H9 (cell line): ENCODE measurements at regions not wholly inside any gene's neighbourhood (a gene's known extent, or its start where the extent isn't known, plus 50 kb on each side); places are given as distances from the start of the nearest gene placed in this dataset.

Experiments
- DNase-seq: peaks from one replicate; pipeline ENCODE4 v3.0.0-alpha.2; 2017
- H2AFZ ChIP-seq: one replicate; pipeline ENCODE4 v1.6.1; 2013; ENCODE audit warnings: mild to moderate bottlenecking, low read length, control low read depth, moderate library complexity
- H2AK5ac ChIP-seq: 2 replicates; pipeline ENCODE4 v1.6.1; 2013; ENCODE audit warnings: low read length, control low read depth, mixed read lengths; ENCODE audit not compliant: insufficient read length
- H2BK120ac ChIP-seq: one replicate; pipeline ENCODE4 v1.6.1; 2013; ENCODE audit warnings: low read depth, mild to moderate bottlenecking, low read length, control low read depth, inconsistent platforms; ENCODE audit not compliant: poor library complexity, severe bottlenecking
- H2BK12ac ChIP-seq: 2 replicates; pipeline ENCODE4 v1.6.1; 2013; ENCODE audit warnings: low read length, control low read depth, mixed read lengths, low read depth; ENCODE audit not compliant: insufficient read length
- H2BK15ac ChIP-seq: 2 replicates; pipeline ENCODE4 v1.6.1; 2013; ENCODE audit warnings: low read depth, low read length, control low read depth
- H2BK20ac ChIP-seq: one replicate; pipeline ENCODE4 v1.6.1; 2013; ENCODE audit warnings: low read depth, mild to moderate bottlenecking, low read length, control low read depth, inconsistent platforms; ENCODE audit not compliant: poor library complexity, severe bottlenecking
- H2BK5ac ChIP-seq: 2 replicates; pipeline ENCODE4 v1.6.1; 2013; ENCODE audit warnings: low read length, control low read depth, mixed read lengths; ENCODE audit not compliant: insufficient read length
- H3K14ac ChIP-seq: 2 replicates; pipeline ENCODE4 v1.6.1; 2013; ENCODE audit warnings: low read length, control low read depth; ENCODE audit not compliant: insufficient read depth
- H3K18ac ChIP-seq: 2 replicates; pipeline ENCODE4 v1.6.1; 2013; ENCODE audit warnings: low read depth, mild to moderate bottlenecking, mixed read lengths, low read length, control low read depth; ENCODE audit not compliant: insufficient read length
- H3K23ac ChIP-seq: 2 replicates; pipeline ENCODE4 v1.6.1; 2013; ENCODE audit warnings: low read length, control low read depth, mixed read lengths, low read depth; ENCODE audit not compliant: insufficient read length
- H3K23me2 ChIP-seq: 2 replicates; pipeline ENCODE4 v1.6.1; 2013; ENCODE audit warnings: low read depth, mild to moderate bottlenecking, mixed read lengths, low read length, control low read depth; ENCODE audit not compliant: insufficient read length, poor library complexity, severe bottlenecking
- H3K27ac ChIP-seq: 2 replicates; pipeline ENCODE4 v1.5.1; 2013; ENCODE audit warnings: low read length, control low read depth, mixed read lengths, low read depth; ENCODE audit not compliant: insufficient read length
- H3K27me3 ChIP-seq: 2 replicates; pipeline ENCODE4 v1.6.1; 2013; ENCODE audit warnings: low read length, control low read depth, inconsistent platforms; ENCODE audit not compliant: insufficient read depth
- H3K4ac ChIP-seq: 2 replicates; pipeline ENCODE4 v1.6.1; 2013; ENCODE audit warnings: low read depth, mild to moderate bottlenecking, control low read depth, inconsistent platforms, low read length, moderate library complexity
- H3K4me1 ChIP-seq: 2 replicates; pipeline ENCODE4 v1.6.1; 2013; ENCODE audit warnings: low read length, control low read depth, inconsistent platforms; ENCODE audit not compliant: insufficient read depth
- H3K4me2 ChIP-seq: 2 replicates; pipeline ENCODE4 v1.6.1; 2013; ENCODE audit warnings: low read length, control low read depth, mixed read lengths; ENCODE audit not compliant: insufficient read length, insufficient read depth
- H3K56ac ChIP-seq: 2 replicates; pipeline ENCODE4 v1.6.1; 2013; ENCODE audit warnings: low read depth, mild to moderate bottlenecking, mixed read lengths, low read length, control low read depth; ENCODE audit not compliant: insufficient read length
- H3K79me1 ChIP-seq: 2 replicates; pipeline ENCODE4 v1.6.1; 2013; ENCODE audit warnings: low read depth, mild to moderate bottlenecking, moderate library complexity, low read length, control low read depth, inconsistent platforms; ENCODE audit not compliant: insufficient read depth, poor library complexity, severe bottlenecking
- H3K79me2 ChIP-seq: 2 replicates; pipeline ENCODE4 v1.6.1; 2013; ENCODE audit warnings: low read length, control low read depth, inconsistent platforms; ENCODE audit not compliant: insufficient read depth
- H3K9ac ChIP-seq: 2 replicates; pipeline ENCODE4 v1.6.1; 2013; ENCODE audit warnings: low read length, control low read depth, mixed read lengths; ENCODE audit not compliant: insufficient read length; ENCODE audit errors: extremely low read depth
- H3K9me3 ChIP-seq: one replicate; pipeline ENCODE4 v1.6.1; 2013; ENCODE audit warnings: low read depth, low read length, inconsistent platforms; ENCODE audit not compliant: control insufficient read depth
- H3T11ph ChIP-seq: one replicate; pipeline ENCODE4 v1.6.1; 2013; ENCODE audit warnings: mild to moderate bottlenecking, low read length, control low read depth, inconsistent platforms
- H4K20me1 ChIP-seq: one replicate; pipeline ENCODE4 v1.6.1; 2013; ENCODE audit not compliant: control insufficient read depth, insufficient read length, insufficient read depth
- H4K5ac ChIP-seq: 2 replicates; pipeline ENCODE4 v1.6.1; 2013; ENCODE audit warnings: low read depth, mild to moderate bottlenecking, mixed read lengths, low read length, control low read depth; ENCODE audit not compliant: insufficient read length
- H4K8ac ChIP-seq: replicated peaks from 2 replicates; pipeline ENCODE4 v1.6.1; 2013; ENCODE audit warnings: low read length, control low read depth, mixed read lengths, low read depth; ENCODE audit not compliant: insufficient read length
- H4K91ac ChIP-seq: 2 replicates; pipeline ENCODE4 v1.6.1; 2013; ENCODE audit warnings: low read depth, mild to moderate bottlenecking, moderate library complexity, mixed read lengths, low read length, control low read depth; ENCODE audit not compliant: insufficient read length
- H3K27ac Mint-ChIP-seq, 3 experiments: 2 replicates in 2 of 3; 3 replicates in 1 of 3; pipeline ENCODE4 v1.8.0; 2020 to 2021; ENCODE audit warnings: mixed read lengths in 3 of 3, mild to moderate bottlenecking in 1 of 3, moderate library complexity in 1 of 3
- H3K27me3 Mint-ChIP-seq: 2 replicates; pipeline ENCODE4 v1.8.0; 2021; ENCODE audit warnings: low read depth, mild to moderate bottlenecking, moderate library complexity, mixed read lengths
- H3K36me3 Mint-ChIP-seq, 3 experiments: 2 replicates in 2 of 3; 3 replicates in 1 of 3; pipeline ENCODE4 v1.8.0; 2020 to 2021; ENCODE audit warnings: low read depth in 3 of 3, mixed read lengths in 3 of 3; ENCODE audit not compliant: insufficient read depth in 1 of 3
- H3K4me1 Mint-ChIP-seq, 2 experiments: 2 replicates each; pipeline ENCODE4 v1.8.0; 2020; ENCODE audit warnings: mixed read lengths in 2 of 2
- H3K4me3 Mint-ChIP-seq, 2 experiments: 2 replicates in 1 of 2; 3 replicates in 1 of 2; pipeline ENCODE4 v1.8.0; 2020 to 2021; ENCODE audit warnings: mild to moderate bottlenecking in 2 of 2, mixed read lengths in 2 of 2, moderate library complexity in 1 of 2
- H3K9me3 Mint-ChIP-seq, 2 experiments: 2 replicates in 1 of 2; 3 replicates in 1 of 2; pipeline ENCODE4 v1.8.0; 2020; ENCODE audit warnings: mild to moderate bottlenecking in 2 of 2, mixed read lengths in 2 of 2, moderate library complexity in 1 of 2
- CTCF ChIP-seq: fragments of 200-600 bp; sonication (generic); conservative IDR thresholded peaks from 3 replicates; pipeline ENCODE4 v1.8.0; 2021; ENCODE audit warnings: antibody characterized with exemption, mild to moderate bottlenecking
- WGBS: extraction: QIAGEN DNeasy Blood & Tissue Kit; methylation state at CpG from one replicate; pipeline ENCODE4 v1.1.7; 2013; ENCODE audit warnings: missing lambda C conversion rate, low lambda C conversion rate, mixed read lengths; ENCODE audit not compliant: insufficient read length; ENCODE audit errors: extremely low coverage; 5-methylcytosine and 5-hydroxymethylcytosine counted together

- Histone ChIP-seq H3K79me2 (no peaks in the 10 kb centered on the region), H2AFZ (no peak overlapping the region), H2BK5ac (no peak overlapping the region), H2AK5ac (no peak overlapping the region), H3K23ac (no peak overlapping the region), H3K9ac (no peak overlapping the region), H2BK20ac (no peak overlapping the region), H2BK12ac (no peak overlapping the region), H3T11ph (no peak overlapping the region), H3K27me3 (no peaks in the 10 kb centered on the region), H4K8ac (no peak overlapping the region), H4K5ac (no peak overlapping the region), H3K18ac (no peak overlapping the region), H2BK15ac (no peak overlapping the region), H3K79me1 (no peaks in the 10 kb centered on the region), H3K4me2 (no peak overlapping the region), H4K91ac (no peak overlapping the region), H4K20me1 (no peaks in the 10 kb centered on the region), H3K14ac (no peak overlapping the region), H3K4ac (no peak overlapping the region), H3K9me3 (no peaks in the 10 kb centered on the region), H3K56ac (no peak overlapping the region), H3K23me2 (no peaks in the 10 kb centered on the region), H2BK120ac (no peak overlapping the region), H3K27ac (no peak overlapping the region), H3K4me1 (no peaks in the 10 kb centered on the region)
- Mint-ChIP-seq H3K4me3 (no peak overlapping the region), H3K36me3 (no peaks in the 10 kb centered on the region; a peak in 1 of 7 replicates), H3K27me3 (no peaks in the 10 kb centered on the region), H3K27ac (no peak overlapping the region), H3K4me1 (peaks cover 4 to 7% of the 10 kb centered on the region in 2 experiments), H3K9me3 (no peaks in the 10 kb centered on the region; a peak in 1 of 5 replicates)
- no CpG with 5 or more reads among the region's 1 CpG for WGBS
- DNase-seq = no peak
- no peak for TF ChIP-seq CTCF
Observed at GRCh38 chr1:87508247-87508787, 179.6 kb downstream of the LMO4 start.
